ENCODE measurements at regions not wholly inside any gene's neighbourhood (a gene's known extent, or its start where the extent isn't known, plus 50 kb on each side); places are given as distances from the start of the nearest gene placed in this dataset.

- peaks cover 6% of the 10 kb centered on the region for H3K27me3 Mint-ChIP-seq
- DNase-seq (no peak), ATAC-seq (no peak)
- H3K36me3 Mint-ChIP-seq (ENCODE audit: low read depth): no peaks in the 10 kb centered on the region
- H3K4me1 Mint-ChIP-seq: no peaks in the 10 kb centered on the region
- no peak overlapping the region for H3K27ac Mint-ChIP-seq
- no peaks in the 10 kb centered on the region for H3K9me3 Mint-ChIP-seq
- no peak overlapping the region for H3K4me3 Mint-ChIP-seq
These were observed 147.9 kb upstream of the GAP43 start for GRCh38 chr3:115475178-115476041.

- DNase-seq: no peak
- H3K36me3 Mint-ChIP-seq (ENCODE audit: low read depth): no peaks in the 10 kb centered on the region
- H3K4me3 Mint-ChIP-seq: no peak overlapping the region
- ATAC-seq: no peak
- H3K9me3 Mint-ChIP-seq: no peaks in the 10 kb centered on the region
- H3K4me1 Mint-ChIP-seq: no peaks in the 10 kb centered on the region
- no peak overlapping the region for H3K27ac Mint-ChIP-seq
- H3K27me3 Mint-ChIP-seq: peaks cover 8% of the 10 kb centered on the region
These were observed 146.8 kb upstream of the GAP43 start for GRCh38 chr3:115476472-115476871.

GRCh38 chr3:115478359-115478758 lies 145.0 kb upstream of the GAP43 start:
- peaks cover 12% of the 10 kb centered on the region for H3K27me3 Mint-ChIP-seq
- ATAC-seq (no peak), DNase-seq (no peak)
- H3K27ac Mint-ChIP-seq: no peak overlapping the region
- H3K4me3 Mint-ChIP-seq: no peak overlapping the region
- H3K36me3 Mint-ChIP-seq (ENCODE audit: low read depth): no peaks in the 10 kb centered on the region
- peaks cover 5% of the 10 kb centered on the region for H3K9me3 Mint-ChIP-seq
- no peaks in the 10 kb centered on the region for H3K4me1 Mint-ChIP-seq

- Mint-ChIP-seq H3K27me3 (peaks cover 12% of the 10 kb centered on the region), H3K9me3 (peaks cover 5% of the 10 kb centered on the region), H3K36me3 (ENCODE audit: low read depth) (no peaks in the 10 kb centered on the region), H3K27ac (no peak overlapping the region), H3K4me3 (no peak overlapping the region), H3K4me1 (no peaks in the 10 kb centered on the region)
- no peak for DNase-seq
- no peak for ATAC-seq
These were observed 136.4 kb upstream of the GAP43 start for GRCh38 chr3:115486880-115487279.

GRCh38 chr3:115487968-115488367 lies 135.3 kb upstream of the GAP43 start:
- no peaks in the 10 kb centered on the region for H3K4me1 Mint-ChIP-seq
- ATAC-seq (no peak), DNase-seq (no peak)
- peaks cover under 1% of the 10 kb centered on the region for H3K9me3 Mint-ChIP-seq
- H3K36me3 Mint-ChIP-seq (ENCODE audit: low read depth): no peaks in the 10 kb centered on the region
- no peak overlapping the region for H3K4me3 Mint-ChIP-seq
- H3K27ac Mint-ChIP-seq: no peak overlapping the region
- H3K27me3 Mint-ChIP-seq: peaks cover 9% of the 10 kb centered on the region

- Mint-ChIP-seq H3K36me3 (ENCODE audit: low read depth) (no peaks in the 10 kb centered on the region), H3K27ac (no peak overlapping the region), H3K4me3 (no peak overlapping the region), H3K9me3 (no peaks in the 10 kb centered on the region), H3K4me1 (no peaks in the 10 kb centered on the region), H3K27me3 (peaks cover 11% of the 10 kb centered on the region)
- ATAC-seq: no peak
- DNase-seq: no peak
These were observed 134.9 kb upstream of the GAP43 start for GRCh38 chr3:115488409-115488808.

GRCh38 chr3:115494826-115495225 lies 128.5 kb upstream of the GAP43 start:
- no peaks in the 10 kb centered on the region for H3K4me1 Mint-ChIP-seq

GRCh38 chr3:115498421-115498820 lies 124.9 kb upstream of the GAP43 start:
- no peak for ATAC-seq
- no peak overlapping the region for H3K27ac Mint-ChIP-seq
- no peaks in the 10 kb centered on the region for H3K4me1 Mint-ChIP-seq
- H3K27me3 Mint-ChIP-seq: peaks cover 5% of the 10 kb centered on the region
- H3K4me3 Mint-ChIP-seq: no peak overlapping the region
- DNase-seq: no peak
- H3K9me3 Mint-ChIP-seq: no peaks in the 10 kb centered on the region
- no peaks in the 10 kb centered on the region for H3K36me3 Mint-ChIP-seq (ENCODE audit: low read depth)

More at GRCh38 chr3:115494826-115495225, 128.5 kb upstream of the GAP43 start:
- Mint-ChIP-seq H3K36me3 (ENCODE audit: low read depth) (no peaks in the 10 kb centered on the region), H3K9me3 (no peaks in the 10 kb centered on the region), H3K27ac (no peak overlapping the region), H3K27me3 (peaks cover 6% of the 10 kb centered on the region), H3K4me3 (no peak overlapping the region)
- no peak for DNase-seq
- ATAC-seq: no peak

GRCh38 chr3:115498898-115499297 lies 124.4 kb upstream of the GAP43 start:
- Mint-ChIP-seq H3K36me3 (ENCODE audit: low read depth) (no peaks in the 10 kb centered on the region), H3K27ac (no peak overlapping the region), H3K4me1 (no peaks in the 10 kb centered on the region), H3K9me3 (no peaks in the 10 kb centered on the region), H3K4me3 (no peak overlapping the region), H3K27me3 (peaks cover 4% of the 10 kb centered on the region)
- DNase-seq: no peak
- no peak for ATAC-seq

GRCh38 chr3:115499666-115500065 lies 123.6 kb upstream of the GAP43 start:
- DNase-seq: no peak
- ATAC-seq: no peak
- peaks cover 5% of the 10 kb centered on the region for H3K27me3 Mint-ChIP-seq
- H3K27ac Mint-ChIP-seq: no peak overlapping the region
- H3K9me3 Mint-ChIP-seq: peaks cover under 1% of the 10 kb centered on the region
- no peaks in the 10 kb centered on the region for H3K4me1 Mint-ChIP-seq
- no peaks in the 10 kb centered on the region for H3K36me3 Mint-ChIP-seq (ENCODE audit: low read depth)
- no peak overlapping the region for H3K4me3 Mint-ChIP-seq

GRCh38 chr3:115500795-115501194 lies 122.5 kb upstream of the GAP43 start:
- Mint-ChIP-seq H3K4me3 (no peak overlapping the region), H3K9me3 (peaks cover 6% of the 10 kb centered on the region), H3K27me3 (peaks cover 8% of the 10 kb centered on the region), H3K36me3 (ENCODE audit: low read depth) (no peaks in the 10 kb centered on the region), H3K27ac (no peak overlapping the region), H3K4me1 (no peaks in the 10 kb centered on the region)
- ATAC-seq: no peak
- DNase-seq: no peak

GRCh38 chr3:115502128-115502527 lies 121.2 kb upstream of the GAP43 start:
- DNase-seq: no peak
- peaks cover 12% of the 10 kb centered on the region for H3K9me3 Mint-ChIP-seq
- H3K4me1 Mint-ChIP-seq: no peaks in the 10 kb centered on the region
- ATAC-seq: no peak
- H3K4me3 Mint-ChIP-seq: no peak overlapping the region
- H3K27me3 Mint-ChIP-seq: peaks cover 8% of the 10 kb centered on the region
- H3K27ac Mint-ChIP-seq: no peak overlapping the region
- H3K36me3 Mint-ChIP-seq (ENCODE audit: low read depth): no peaks in the 10 kb centered on the region

- Mint-ChIP-seq H3K9me3 (peaks cover 12% of the 10 kb centered on the region), H3K4me1 (no peaks in the 10 kb centered on the region), H3K27me3 (peaks cover 8% of the 10 kb centered on the region), H3K27ac (no peak overlapping the region), H3K36me3 (ENCODE audit: low read depth) (no peaks in the 10 kb centered on the region), H3K4me3 (no peak overlapping the region)
- ATAC-seq (no peak), DNase-seq (no peak)
These were observed 119.9 kb upstream of the GAP43 start for GRCh38 chr3:115503394-115503793.

- H3K9me3 Mint-ChIP-seq: peaks cover 12% of the 10 kb centered on the region
These were observed 114.7 kb upstream of the GAP43 start for GRCh38 chr3:115508562-115508961.

GRCh38 chr3:115512565-115513415 lies 110.5 kb upstream of the GAP43 start:
- H3K9me3 Mint-ChIP-seq: no peaks in the 10 kb centered on the region
- H3K27me3 Mint-ChIP-seq: peaks cover 35% of the 10 kb centered on the region
- ATAC-seq (peak; percentile 48), DNase-seq (peak; percentile 9)
- H3K4me3 Mint-ChIP-seq: peak overlapping the region; percentile 83
- no peak overlapping the region for H3K27ac Mint-ChIP-seq
- H3K36me3 Mint-ChIP-seq (ENCODE audit: low read depth): no peaks in the 10 kb centered on the region
- H3K4me1 Mint-ChIP-seq: peaks cover 18% of the 10 kb centered on the region

More at GRCh38 chr3:115508562-115508961, 114.7 kb upstream of the GAP43 start:
- ATAC-seq: no peak
- Mint-ChIP-seq H3K4me1 (peaks cover 15% of the 10 kb centered on the region), H3K27me3 (peaks cover 37% of the 10 kb centered on the region), H3K36me3 (ENCODE audit: low read depth) (no peaks in the 10 kb centered on the region), H3K27ac (no peak overlapping the region), H3K4me3 (no peak overlapping the region)
- DNase-seq: no peak
